Upper lobe of right lung (tissue), 1 donor: ENCODE measurements at regions not wholly inside any gene's neighbourhood (a gene's known extent, or its start where the extent isn't known, plus 50 kb on each side); places are given as distances from the start of the nearest gene placed in this dataset.

Experiments
- ATAC-seq: fragments of 200-7000 bp; cut with Tn5 transposase; one replicate; pipeline ENCODE4 v1.9.1; 2020; ENCODE audit warnings: mild to moderate bottlenecking, moderate library complexity
- DNase-seq: peaks from one replicate; pipeline ENCODE4 v3.0.0-alpha.2; 2020
- H3K27ac ChIP-seq: fragments of 200-600 bp; one replicate; pipeline ENCODE4 v1.8.0; 2022
- H3K27me3 ChIP-seq: fragments of 200-600 bp; one replicate; pipeline ENCODE4 v1.8.0; 2022; ENCODE audit warnings: mild to moderate bottlenecking
- H3K36me3 ChIP-seq: fragments of 200-600 bp; one replicate; pipeline ENCODE4 v1.8.0; 2022
- H3K4me1 ChIP-seq: fragments of 200-600 bp; one replicate; pipeline ENCODE4 v1.8.0; 2022
- H3K4me3 ChIP-seq: fragments of 200-600 bp; one replicate; pipeline ENCODE4 v1.8.0; 2022; ENCODE audit warnings: mild to moderate bottlenecking
- H3K9me3 ChIP-seq: fragments of 200-600 bp; one replicate; pipeline ENCODE4 v1.8.0; 2022
- CTCF ChIP-seq: fragments of 200-600 bp; IDR thresholded peaks from one replicate; pipeline ENCODE4 v1.8.0; 2022; ENCODE audit warnings: antibody characterized with exemption
- intact Hi-C: fragments of 100-400 bp; cut with DNase I; formaldehyde crosslinking; loops from one replicate; pipeline ENCODE4 v1.11.0; 2022
- donor health status: DM: no; HTN: yes; CAD: no; lungs with severe emphysema.

DNA sequence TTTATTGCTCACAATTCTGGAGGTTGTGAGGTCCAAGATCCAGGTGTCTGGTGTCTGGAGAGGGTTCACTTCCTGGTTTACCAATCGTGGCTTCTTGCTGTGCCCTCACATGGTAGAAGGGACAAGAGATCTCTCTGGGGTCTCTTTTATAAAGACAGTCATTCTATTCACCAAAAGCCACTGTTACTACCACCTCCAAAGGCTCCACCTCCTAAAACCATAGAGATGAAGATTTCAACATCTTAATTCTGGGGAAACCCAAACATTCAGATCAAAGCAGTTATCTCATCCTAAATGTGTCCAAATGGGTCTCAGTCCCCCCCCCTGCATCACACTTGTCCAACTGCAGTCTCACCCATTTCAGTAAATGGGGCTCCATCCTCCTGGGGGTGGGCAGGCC lies 132.9 kb upstream of the XYLT1 start:
- H3K4me3 ChIP-seq: no peak overlapping the region
- intact Hi-C loops: no loop called here

DNA sequence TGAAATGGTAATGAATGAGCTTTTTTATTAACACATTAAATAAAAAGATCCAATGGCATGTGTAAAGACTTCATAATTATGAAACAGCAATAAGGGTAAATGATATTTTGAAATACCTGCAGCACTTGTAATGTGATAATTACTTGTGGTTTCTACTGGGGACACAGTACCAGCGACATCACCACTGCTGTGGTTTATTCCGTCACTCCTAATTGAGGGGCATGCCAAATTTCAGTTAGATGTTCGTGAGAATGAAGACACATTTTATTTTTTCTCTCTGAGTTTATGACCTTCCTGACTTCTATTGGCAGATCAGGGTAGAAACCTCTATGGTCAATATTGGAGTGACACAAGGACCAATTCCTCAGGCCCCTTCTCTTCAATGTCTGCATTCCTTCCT lies 131.9 kb upstream of the XYLT1 start:
- no peaks in the 10 kb centered on the region for H3K27me3 ChIP-seq
- H3K4me3 ChIP-seq: no peak overlapping the region
- H3K4me1 ChIP-seq: no peaks in the 10 kb centered on the region
- intact Hi-C loops: no loop called here
- H3K36me3 ChIP-seq: no peaks in the 10 kb centered on the region
- ATAC-seq: no peak
- H3K27ac ChIP-seq: no peak overlapping the region
- TF ChIP-seq CTCF: no peak
- no peak for DNase-seq
- H3K9me3 ChIP-seq: no peaks in the 10 kb centered on the region

More for the DNA sequence above, 132.9 kb upstream of the XYLT1 start:
- TF ChIP-seq CTCF: no peak
- ATAC-seq: no peak
- H3K27ac ChIP-seq: no peak overlapping the region
- H3K27me3 ChIP-seq: no peaks in the 10 kb centered on the region
- no peaks in the 10 kb centered on the region for H3K9me3 ChIP-seq
- DNase-seq: no peak
- no peaks in the 10 kb centered on the region for H3K36me3 ChIP-seq
- no peaks in the 10 kb centered on the region for H3K4me1 ChIP-seq

- no peaks in the 10 kb centered on the region for H3K36me3 ChIP-seq
- no peaks in the 10 kb centered on the region for H3K27me3 ChIP-seq
- H3K9me3 ChIP-seq: no peaks in the 10 kb centered on the region
- no peaks in the 10 kb centered on the region for H3K4me1 ChIP-seq
- no peak overlapping the region for H3K27ac ChIP-seq
- TF ChIP-seq CTCF: no peak
- DNase-seq (no peak), ATAC-seq (no peak)
- no peak overlapping the region for H3K4me3 ChIP-seq
- intact Hi-C loops: no loop called here
These were observed 128.2 kb upstream of the XYLT1 start for GRCh38 chr16:17598968-17599367.

GRCh38 chr16:17591655-17592405 lies 121.1 kb upstream of the XYLT1 start:
- intact Hi-C loops: no loop called here
- no peak overlapping the region for H3K4me3 ChIP-seq
- ATAC-seq (no peak), DNase-seq (no peak)
- no peaks in the 10 kb centered on the region for H3K36me3 ChIP-seq
- H3K9me3 ChIP-seq: no peaks in the 10 kb centered on the region
- no peak overlapping the region for H3K27ac ChIP-seq
- no peaks in the 10 kb centered on the region for H3K27me3 ChIP-seq
- no peaks in the 10 kb centered on the region for H3K4me1 ChIP-seq
- no peak for TF ChIP-seq CTCF

GRCh38 chr16:17590711-17591654 lies 120.2 kb upstream of the XYLT1 start:
- no peak for DNase-seq
- intact Hi-C loops: no loop called here
- Histone ChIP-seq H3K4me3 (no peak overlapping the region), H3K36me3 (no peaks in the 10 kb centered on the region), H3K27ac (no peak overlapping the region), H3K27me3 (no peaks in the 10 kb centered on the region), H3K9me3 (no peaks in the 10 kb centered on the region), H3K4me1 (no peaks in the 10 kb centered on the region)
- ATAC-seq: no peak
- TF ChIP-seq CTCF: no peak
